SK-N-SH (cell line): ENCODE measurements at regions not wholly inside any gene's neighbourhood (a gene's known extent, or its start where the extent isn't known, plus 50 kb on each side); places are given as distances from the start of the nearest gene placed in this dataset.

Source experiments
- CTCF ChIA-PET: fragments of 300-600, 350-600 bp; formaldehyde crosslinking; extraction: SDS; loops from one replicate; lab custom pipeline; 2021; lab: Yijun Ruan, JAX
- POLR2A ChIA-PET: fragments of 350-600 bp; sonication (Branson Sonifier 250); formaldehyde crosslinking; extraction: SDS; loops from one replicate; lab custom pipeline; 2020; ENCODE audit warnings: antibody characterized with exemption, inconsistent platforms; lab: Yijun Ruan, JAX
- DNase-seq: peaks from one replicate; pipeline ENCODE4 v3.0.0; 2012
- H2AFZ ChIP-seq: fragments of 200-600 bp; sonication (generic); 2 replicates; pipeline ENCODE4 v1.8.1; 2016; ENCODE audit warnings: antibody characterized with exemption, mild to moderate bottlenecking, low read depth
- H3F3A ChIP-seq: fragments of 200-600 bp; sonication (generic); replicated peaks from 2 replicates; pipeline ENCODE3; 2016; ENCODE audit warnings: antibody characterized with exemption, mild to moderate bottlenecking; ENCODE audit not compliant: insufficient read depth
- H3K27ac ChIP-seq, 2 experiments: fragments of 200-500 bp in 1 of 2; fragments of 200-600 bp in 1 of 2; sonication (Bioruptor generic) in 1 of 2; sonication (generic), shearing (Covaris generic) in 1 of 2; 2 replicates each; pipeline versions ENCODE4 v1.5.1 to v1.6.1; 2014 to 2016; ENCODE audit warnings: low read depth in 2 of 2, inconsistent platforms in 1 of 2, low read length in 1 of 2, mild to moderate bottlenecking in 1 of 2, mixed read lengths in 1 of 2
- H3K27me3 ChIP-seq: fragments of 200-600 bp; sonication (generic), shearing (Covaris generic); 2 replicates; pipeline ENCODE4 v1.6.1; 2016; ENCODE audit warnings: mixed run types; ENCODE audit not compliant: insufficient read depth
- H3K36me3 ChIP-seq, 2 experiments: fragments of 200-500 bp in 1 of 2; fragments of 200-600 bp in 1 of 2; sonication (Bioruptor generic) in 1 of 2; sonication (generic) in 1 of 2; replicated peaks in 1 of 2; 2 replicates each; pipeline versions ENCODE3 to v1.5.1; 2014 to 2016; ENCODE audit warnings: low read length in 1 of 2, mild to moderate bottlenecking in 1 of 2; ENCODE audit not compliant: insufficient read depth in 2 of 2, control insufficient read depth in 1 of 2
- H3K4me1 ChIP-seq, 2 experiments: fragments of 200-500 bp in 1 of 2; fragments of 200-600 bp in 1 of 2; sonication (Bioruptor generic) in 1 of 2; sonication (generic), shearing (Covaris generic) in 1 of 2; 2 replicates each; pipeline versions ENCODE4 v1.5.1 to v1.6.1; 2014 to 2016; ENCODE audit warnings: low read depth in 1 of 2, low read length in 1 of 2, mixed run types in 1 of 2; ENCODE audit not compliant: insufficient read depth in 2 of 2, control insufficient read depth in 1 of 2
- H3K4me2 ChIP-seq: fragments of 200-600 bp; sonication (generic), shearing (Covaris generic); 2 replicates; pipeline ENCODE4 v1.6.1; 2017; ENCODE audit warnings: mixed run types
- H3K4me3 ChIP-seq, 2 experiments: fragments of 200-500 bp in 1 of 2; fragments of 200-600 bp in 1 of 2; sonication (Bioruptor generic) in 1 of 2; sonication (generic), shearing (Covaris generic) in 1 of 2; 2 replicates each; pipeline versions ENCODE4 v1.5.1 to v1.8.1; 2014 to 2016; ENCODE audit warnings: low read depth in 2 of 2, inconsistent platforms in 1 of 2, low read length in 1 of 2, mild to moderate bottlenecking in 1 of 2, mixed read lengths in 1 of 2, moderate library complexity in 1 of 2
- H3K79me2 ChIP-seq: fragments of 200-600 bp; sonication (generic); 2 replicates; pipeline ENCODE4 v1.8.1; 2017; ENCODE audit warnings: mild to moderate bottlenecking; ENCODE audit not compliant: insufficient read depth
- H3K9ac ChIP-seq: fragments of 200-600 bp; sonication (generic); 2 replicates; pipeline ENCODE4 v1.6.1; 2017; ENCODE audit warnings: mixed run types
- H3K9me2 ChIP-seq: fragments of 200-600 bp; sonication (generic); 2 replicates; pipeline ENCODE4 v1.6.1; 2017; ENCODE audit warnings: mixed run types
- H3K9me3 ChIP-seq: fragments of 200-600 bp; sonication (generic); 2 replicates; pipeline ENCODE4 v1.6.1; 2017; ENCODE audit warnings: mixed run types, mild to moderate bottlenecking, moderate library complexity
- H4K20me1 ChIP-seq: fragments of 200-600 bp; sonication (generic); 2 replicates; pipeline ENCODE4 v1.6.1; 2017; ENCODE audit warnings: mild to moderate bottlenecking, mixed run types; ENCODE audit not compliant: insufficient read depth
- GABPA ChIP-seq: IDR thresholded peaks from 2 replicates; pipeline ENCODE4 v1.4.0; 2012; ENCODE audit warnings: low read depth, mild to moderate bottlenecking
- MXI1 ChIP-seq: IDR thresholded peaks from 2 replicates; pipeline ENCODE4 v1.6.1; 2012; ENCODE audit warnings: mild to moderate bottlenecking, low read depth, low read length, improper control_type of control experiment
- NFIC ChIP-seq: IDR thresholded peaks from 2 replicates; pipeline ENCODE4 v1.4.0; 2012; ENCODE audit warnings: borderline replicate concordance
- RAD21 ChIP-seq: IDR thresholded peaks from 2 replicates; pipeline ENCODE4 v1.6.1; 2012; ENCODE audit warnings: mild to moderate bottlenecking, low read length
- REST ChIP-seq: IDR thresholded peaks from 2 replicates; pipeline ENCODE4 v1.6.1; 2012; ENCODE audit warnings: mild to moderate bottlenecking, low read depth, low read length, moderate library complexity
- SMC3 ChIP-seq: IDR thresholded peaks from 2 replicates; pipeline ENCODE4 v1.6.1; 2012; ENCODE audit warnings: low read depth, low read length, improper control_type of control experiment
- TAF1 ChIP-seq: IDR thresholded peaks from 2 replicates; pipeline ENCODE4 v1.6.1; 2012; ENCODE audit warnings: low read depth, mild to moderate bottlenecking, low read length, moderate library complexity, borderline replicate concordance
- TCF12 ChIP-seq: IDR thresholded peaks from 2 replicates; pipeline ENCODE4 v1.4.0; 2012
- USF1 ChIP-seq: IDR thresholded peaks from 2 replicates; pipeline ENCODE4 v1.4.0; 2012; ENCODE audit warnings: low read depth, borderline replicate concordance
- WGBS: methylation state at CpG from one replicate; pipeline ENCODE4 v1.1.6; 2017; ENCODE audit warnings: low lambda C conversion rate; 5-methylcytosine and 5-hydroxymethylcytosine counted together
- TF ChIP-seq, protein P1 (sequence below): fragments of 150-350 bp; IDR thresholded peaks from 2 replicates; pipeline ENCODE4 v1.6.1; 2017; ENCODE audit warnings: antibody characterized with exemption, low read length, low read depth, borderline replicate concordance
- TF ChIP-seq, protein P2 (sequence below): IDR thresholded peaks from 2 replicates; pipeline ENCODE4 v1.4.0; 2012; ENCODE audit warnings: low read depth, borderline replicate concordance

GRCh38 chr5:36388288-36388687 lies 86.6 kb upstream of the RANBP3L start:
- Histone ChIP-seq H3F3A (no peaks in the 10 kb centered on the region), H3K4me1 (peaks cover 3 to 4% of the 10 kb centered on the region in 2 experiments; a peak in 2 of 4 replicates), H3K9ac (no peak overlapping the region), H3K27ac (no peak overlapping the region), H3K9me3 (no peaks in the 10 kb centered on the region), H3K4me2 (no peak overlapping the region), H3K9me2 (no peaks in the 10 kb centered on the region), H3K27me3 (peaks cover 9% of the 10 kb centered on the region; the same call in 1 of the 2 replicates), H4K20me1 (no peaks in the 10 kb centered on the region), H2AFZ (no peak overlapping the region), H3K4me3 (no peak overlapping the region), H3K36me3 (no peaks in the 10 kb centered on the region), H3K79me2 (no peaks in the 10 kb centered on the region; the same call in 1 of the 2 replicates)
- no peak for TF ChIP-seq USF1
- TF ChIP-seq, protein P1, sequence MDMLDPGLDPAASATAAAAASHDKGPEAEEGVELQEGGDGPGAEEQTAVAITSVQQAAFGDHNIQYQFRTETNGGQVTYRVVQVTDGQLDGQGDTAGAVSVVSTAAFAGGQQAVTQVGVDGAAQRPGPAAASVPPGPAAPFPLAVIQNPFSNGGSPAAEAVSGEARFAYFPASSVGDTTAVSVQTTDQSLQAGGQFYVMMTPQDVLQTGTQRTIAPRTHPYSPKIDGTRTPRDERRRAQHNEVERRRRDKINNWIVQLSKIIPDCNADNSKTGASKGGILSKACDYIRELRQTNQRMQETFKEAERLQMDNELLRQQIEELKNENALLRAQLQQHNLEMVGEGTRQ: no peak
- TF ChIP-seq GABPA: no peak
- no peak for TF ChIP-seq NFIC
- TF ChIP-seq REST: no peak
- TF ChIP-seq, protein P2, sequence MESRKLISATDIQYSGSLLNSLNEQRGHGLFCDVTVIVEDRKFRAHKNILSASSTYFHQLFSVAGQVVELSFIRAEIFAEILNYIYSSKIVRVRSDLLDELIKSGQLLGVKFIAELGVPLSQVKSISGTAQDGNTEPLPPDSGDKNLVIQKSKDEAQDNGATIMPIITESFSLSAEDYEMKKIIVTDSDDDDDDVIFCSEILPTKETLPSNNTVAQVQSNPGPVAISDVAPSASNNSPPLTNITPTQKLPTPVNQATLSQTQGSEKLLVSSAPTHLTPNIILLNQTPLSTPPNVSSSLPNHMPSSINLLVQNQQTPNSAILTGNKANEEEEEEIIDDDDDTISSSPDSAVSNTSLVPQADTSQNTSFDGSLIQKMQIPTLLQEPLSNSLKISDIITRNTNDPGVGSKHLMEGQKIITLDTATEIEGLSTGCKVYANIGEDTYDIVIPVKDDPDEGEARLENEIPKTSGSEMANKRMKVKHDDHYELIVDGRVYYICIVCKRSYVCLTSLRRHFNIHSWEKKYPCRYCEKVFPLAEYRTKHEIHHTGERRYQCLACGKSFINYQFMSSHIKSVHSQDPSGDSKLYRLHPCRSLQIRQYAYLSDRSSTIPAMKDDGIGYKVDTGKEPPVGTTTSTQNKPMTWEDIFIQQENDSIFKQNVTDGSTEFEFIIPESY: no peak
- no peak for TF ChIP-seq SMC3
- TF ChIP-seq RAD21: no peak
- no peak for TF ChIP-seq TAF1
- no peak for TF ChIP-seq MXI1
- TF ChIP-seq TCF12: no peak
- CTCF ChIA-PET: interaction anchor here (0.8 to 1.1 kb wide), 2 partner anchors 11 to 14 kb away, joined by 3 read pairs; no protein-coding TSS in a partner anchor
- 56% methylated on average over 4 of the region's 4 CpGs for WGBS
- POLR2A ChIA-PET: no interaction called here
- no peak for DNase-seq
